Karpas-422 (cell line): ENCODE measurements at regions not wholly inside any gene's neighbourhood (a gene's known extent, or its start where the extent isn't known, plus 50 kb on each side); places are given as distances from the start of the nearest gene placed in this dataset.

Experiments used
- DNase-seq: peaks from one replicate; pipeline ENCODE4 v3.0.0-alpha.2; 2015
- H2AFZ ChIP-seq: fragments of 200-600 bp; sonication (generic); 2 replicates; pipeline ENCODE4 v1.6.1; 2014; ENCODE audit warnings: antibody characterized with exemption, low read length, mixed read lengths
- H3K27ac ChIP-seq: fragments of 200-600 bp; sonication (generic); 2 replicates; pipeline ENCODE4 v1.5.1; 2014; ENCODE audit warnings: mild to moderate bottlenecking, low read length, moderate library complexity
- H3K27me3 ChIP-seq: fragments of 200-600 bp; sonication (generic); 2 replicates; pipeline ENCODE4 v1.6.1; 2014; ENCODE audit warnings: low read length, mixed read lengths
- H3K36me3 ChIP-seq: fragments of 200-600 bp; sonication (generic); 2 replicates; pipeline ENCODE4 v1.6.1; 2014; ENCODE audit warnings: low read length, mixed read lengths; ENCODE audit not compliant: insufficient read depth
- H3K4me1 ChIP-seq: fragments of 200-600 bp; sonication (generic); 2 replicates; pipeline ENCODE4 v1.6.1; 2014; ENCODE audit warnings: mild to moderate bottlenecking, low read length, mixed read lengths
- H3K4me2 ChIP-seq: fragments of 200-600 bp; sonication (generic); 2 replicates; pipeline ENCODE4 v1.6.1; 2014; ENCODE audit warnings: low read length, low read depth, mild to moderate bottlenecking; ENCODE audit not compliant: poor library complexity, severe bottlenecking
- H3K4me3 ChIP-seq: fragments of 200-600 bp; sonication (generic); 2 replicates; pipeline ENCODE4 v1.5.1; 2014; ENCODE audit warnings: mild to moderate bottlenecking, antibody characterized with exemption, low read length, mixed read lengths
- H3K79me2 ChIP-seq: fragments of 200-600 bp; sonication (generic); 2 replicates; pipeline ENCODE4 v1.6.1; 2014; ENCODE audit warnings: mild to moderate bottlenecking, low read length, mixed read lengths
- H3K9ac ChIP-seq: fragments of 200-600 bp; sonication (generic); 2 replicates; pipeline ENCODE4 v1.6.0; 2014; ENCODE audit warnings: low read length
- H3K9me2 ChIP-seq: fragments of 200-600 bp; sonication (generic), shearing (Covaris generic); replicated peaks from 2 replicates; pipeline ENCODE4 v1.6.0; 2014; ENCODE audit warnings: mild to moderate bottlenecking, low read length, moderate library complexity; ENCODE audit not compliant: insufficient read depth
- H3K9me3 ChIP-seq: fragments of 300-700, 200-600 bp; sonication (generic); 2 replicates; pipeline ENCODE4 v1.6.1; 2014; ENCODE audit warnings: low read length, mixed read lengths
- H4K20me1 ChIP-seq: fragments of 200-600 bp; sonication (generic); 2 replicates; pipeline ENCODE4 v1.6.1; 2014; ENCODE audit warnings: mild to moderate bottlenecking, antibody characterized with exemption, low read length, low read depth; ENCODE audit not compliant: insufficient read depth

- no peak overlapping the region for H3K4me2 ChIP-seq
- H3K9me2 ChIP-seq = no peaks in the 10 kb centered on the region
- H3K27me3 ChIP-seq = no peaks in the 10 kb centered on the region
- DNase-seq = no peak
- H3K4me1 ChIP-seq = no peaks in the 10 kb centered on the region
- H3K4me3 ChIP-seq = no peak overlapping the region
- H3K9ac ChIP-seq = no peak overlapping the region
- no peaks in the 10 kb centered on the region for H4K20me1 ChIP-seq
- H2AFZ ChIP-seq = no peak overlapping the region
- no peak overlapping the region for H3K27ac ChIP-seq
- H3K9me3 ChIP-seq = no peaks in the 10 kb centered on the region
- no peaks in the 10 kb centered on the region for H3K79me2 ChIP-seq
- no peaks in the 10 kb centered on the region for H3K36me3 ChIP-seq
Measured at GRCh38 chr1:38463074-38463473, 396.5 kb downstream of the RRAGC start.

DNA sequence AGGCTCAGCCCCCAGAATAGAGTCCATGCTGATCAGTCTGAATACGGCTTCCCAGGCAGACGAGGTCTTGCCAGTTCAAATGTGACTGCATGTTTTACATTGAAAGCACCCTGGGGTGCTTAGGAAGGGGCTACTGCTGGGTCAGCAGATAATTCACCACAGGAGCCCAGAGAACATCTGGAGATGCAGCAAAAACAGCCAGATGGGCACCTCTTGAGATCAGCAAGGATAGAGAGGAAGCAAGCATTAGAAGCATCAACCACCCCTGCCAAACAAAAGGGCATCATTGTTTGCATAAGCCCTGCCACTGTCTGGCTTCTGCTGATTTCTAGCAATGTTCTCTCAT lies 403.1 kb downstream of the RRAGC start:
- Histone ChIP-seq H3K27me3 (no peaks in the 10 kb centered on the region), H3K9me2 (no peaks in the 10 kb centered on the region), H3K4me2 (no peak overlapping the region), H3K4me1 (no peaks in the 10 kb centered on the region), H2AFZ (no peak overlapping the region), H3K9me3 (no peaks in the 10 kb centered on the region), H3K27ac (no peak overlapping the region), H3K36me3 (no peaks in the 10 kb centered on the region), H4K20me1 (no peaks in the 10 kb centered on the region), H3K4me3 (no peak overlapping the region), H3K9ac (no peak overlapping the region), H3K79me2 (no peaks in the 10 kb centered on the region)
- no peak for DNase-seq

DNA sequence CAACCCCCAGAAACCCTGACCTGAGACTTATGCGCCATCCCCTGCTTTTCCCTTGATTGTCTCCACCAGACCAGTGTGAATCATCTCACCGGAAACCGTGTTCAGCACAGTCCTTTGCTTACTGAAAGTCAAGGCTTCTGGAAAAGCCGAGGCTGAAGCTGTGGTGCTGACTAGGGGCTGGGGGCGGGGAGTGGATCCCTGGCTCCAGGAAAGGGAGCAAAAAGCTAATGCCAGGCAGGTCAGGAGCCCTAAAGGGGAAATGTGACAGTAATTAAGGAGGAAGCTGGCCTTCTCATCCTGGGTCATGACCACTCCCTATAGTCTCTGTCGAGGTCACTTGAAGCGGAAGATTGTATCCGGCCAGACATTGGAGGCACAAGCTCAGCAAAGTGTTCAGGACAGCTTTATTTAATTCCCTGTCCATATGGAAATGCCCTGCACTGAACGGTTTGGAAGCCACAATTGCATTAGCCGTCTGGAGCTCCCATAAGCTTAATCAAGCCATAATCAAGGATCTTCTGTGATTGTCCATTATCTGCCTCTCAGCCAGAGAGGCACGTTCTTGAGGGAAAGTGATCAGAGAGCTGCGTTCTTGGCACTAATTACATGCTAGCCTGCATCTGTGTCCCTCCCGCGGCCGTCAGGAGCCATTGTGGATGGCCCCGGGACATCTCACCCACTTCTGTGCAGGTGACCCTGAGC lies 403.6 kb downstream of the RRAGC start:
- Histone ChIP-seq H3K79me2 (no peaks in the 10 kb centered on the region), H3K4me1 (no peaks in the 10 kb centered on the region), H3K9ac (no peak overlapping the region), H3K27me3 (no peaks in the 10 kb centered on the region), H3K4me3 (no peak overlapping the region), H4K20me1 (no peaks in the 10 kb centered on the region), H3K9me3 (no peaks in the 10 kb centered on the region), H2AFZ (no peak overlapping the region), H3K9me2 (no peaks in the 10 kb centered on the region), H3K27ac (no peak overlapping the region), H3K36me3 (no peaks in the 10 kb centered on the region), H3K4me2 (no peak overlapping the region)
- no peak for DNase-seq

DNA sequence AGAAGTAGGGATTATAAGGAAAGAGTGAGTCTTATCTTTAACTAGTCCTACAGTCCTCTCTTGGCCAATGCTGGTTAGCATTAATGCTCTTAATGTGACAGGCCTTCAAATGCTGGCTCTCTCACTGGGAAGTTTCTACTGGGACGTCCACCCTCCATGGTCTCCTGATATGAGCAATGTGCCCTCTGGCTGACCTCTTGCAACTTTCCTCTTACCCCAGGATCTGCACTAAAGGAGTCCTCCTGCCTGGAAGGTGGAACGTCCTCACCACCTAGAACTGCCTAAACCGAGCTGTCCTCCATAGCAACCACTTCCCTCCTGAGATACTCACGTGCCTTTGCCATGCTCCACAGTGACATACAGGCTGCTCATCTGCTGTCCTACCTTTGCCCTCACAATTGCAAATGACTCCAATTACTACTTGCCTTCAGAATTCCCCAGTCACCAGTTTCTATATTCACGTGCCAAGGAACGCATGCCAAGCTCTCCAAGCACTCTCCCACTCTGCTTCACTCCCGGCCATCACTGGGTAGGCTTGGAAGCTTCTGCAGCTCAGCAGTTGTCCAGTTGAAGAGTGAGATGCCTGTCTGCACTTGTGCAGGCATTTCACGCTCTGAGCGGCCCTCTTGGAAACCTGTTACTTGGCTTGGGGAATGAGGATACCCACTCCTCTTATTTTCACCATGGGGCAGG lies 404.7 kb downstream of the RRAGC start:
- Histone ChIP-seq H3K27ac (no peak overlapping the region), H3K4me3 (no peak overlapping the region), H3K9ac (no peak overlapping the region), H3K36me3 (no peaks in the 10 kb centered on the region), H2AFZ (no peak overlapping the region), H3K27me3 (no peaks in the 10 kb centered on the region), H3K4me1 (no peaks in the 10 kb centered on the region), H3K4me2 (no peak overlapping the region), H3K79me2 (no peaks in the 10 kb centered on the region), H4K20me1 (no peaks in the 10 kb centered on the region), H3K9me3 (no peaks in the 10 kb centered on the region), H3K9me2 (no peaks in the 10 kb centered on the region)
- DNase-seq = no peak

DNA sequence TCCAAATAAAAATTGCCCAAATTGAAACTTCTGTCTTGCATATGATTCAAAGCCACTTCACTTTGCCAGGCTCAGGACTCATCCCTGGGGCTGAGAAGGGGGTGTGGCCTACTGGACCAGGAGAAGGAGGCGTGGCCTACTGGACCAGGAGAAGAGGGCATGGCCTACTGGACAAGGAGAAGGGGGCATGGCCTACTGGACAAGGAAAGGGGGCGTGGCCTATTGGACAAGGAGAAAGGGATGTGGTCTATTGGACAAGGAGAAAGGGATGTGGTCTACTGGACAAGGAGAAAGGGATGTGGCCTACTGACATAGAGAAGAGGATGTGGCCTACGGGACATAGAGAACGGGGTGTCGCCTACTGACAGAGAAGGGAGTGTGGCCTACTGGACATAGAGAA lies 405.3 kb downstream of the RRAGC start:
- no peaks in the 10 kb centered on the region for H3K79me2 ChIP-seq
- no peaks in the 10 kb centered on the region for H3K9me3 ChIP-seq
- no peak overlapping the region for H3K9ac ChIP-seq
- no peaks in the 10 kb centered on the region for H3K9me2 ChIP-seq
- H2AFZ ChIP-seq = no peak overlapping the region
- H3K4me1 ChIP-seq = no peaks in the 10 kb centered on the region
- H3K27me3 ChIP-seq = no peaks in the 10 kb centered on the region
- no peaks in the 10 kb centered on the region for H4K20me1 ChIP-seq
- no peaks in the 10 kb centered on the region for H3K36me3 ChIP-seq
- no peak for DNase-seq
- H3K27ac ChIP-seq = no peak overlapping the region
- H3K4me2 ChIP-seq = no peak overlapping the region
- no peak overlapping the region for H3K4me3 ChIP-seq

GRCh38 chr1:38452246-38452645 lies 405.7 kb upstream of the POU3F1 start:
- Histone ChIP-seq H3K9me2 (no peaks in the 10 kb centered on the region), H3K79me2 (no peaks in the 10 kb centered on the region), H3K9ac (no peak overlapping the region), H3K4me2 (no peak overlapping the region), H3K9me3 (no peaks in the 10 kb centered on the region), H3K36me3 (no peaks in the 10 kb centered on the region), H2AFZ (no peak overlapping the region), H4K20me1 (no peaks in the 10 kb centered on the region), H3K27me3 (no peaks in the 10 kb centered on the region), H3K27ac (no peak overlapping the region), H3K4me3 (no peak overlapping the region), H3K4me1 (no peaks in the 10 kb centered on the region)
- no peak for DNase-seq

- no peak overlapping the region for H3K4me2 ChIP-seq
- no peaks in the 10 kb centered on the region for H3K27me3 ChIP-seq
- no peak overlapping the region for H3K9ac ChIP-seq
- DNase-seq = no peak
- H3K36me3 ChIP-seq = no peaks in the 10 kb centered on the region
- no peaks in the 10 kb centered on the region for H3K79me2 ChIP-seq
- H3K4me3 ChIP-seq = no peak overlapping the region
- no peak overlapping the region for H3K27ac ChIP-seq
- no peaks in the 10 kb centered on the region for H4K20me1 ChIP-seq
- no peaks in the 10 kb centered on the region for H3K9me2 ChIP-seq
- H3K9me3 ChIP-seq = no peaks in the 10 kb centered on the region
- no peaks in the 10 kb centered on the region for H3K4me1 ChIP-seq
- no peak overlapping the region for H2AFZ ChIP-seq
Measured at GRCh38 chr1:38451541-38451993, 405.0 kb upstream of the POU3F1 start.

DNA sequence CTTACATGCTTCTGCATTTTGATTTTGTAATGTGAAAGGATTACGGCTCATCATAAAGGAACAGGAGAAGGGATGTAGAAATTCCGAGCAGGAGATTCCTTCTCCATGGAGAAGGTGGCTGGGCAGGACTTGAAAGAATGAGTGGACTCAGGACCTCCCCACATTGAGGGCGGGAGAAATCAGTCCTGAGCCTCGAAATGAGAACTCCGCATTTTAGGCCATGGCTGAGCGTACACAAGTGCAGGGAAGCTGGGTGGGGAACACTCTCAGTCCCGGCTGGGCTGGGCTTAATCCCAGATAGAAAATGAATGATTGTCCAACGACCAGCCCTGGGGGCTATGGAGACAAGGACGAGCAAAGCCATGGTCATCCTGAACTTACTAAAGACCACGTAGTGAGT lies 402.3 kb upstream of the POU3F1 start:
- H3K27me3 ChIP-seq = no peaks in the 10 kb centered on the region
- H3K4me2 ChIP-seq = no peak overlapping the region
- no peaks in the 10 kb centered on the region for H4K20me1 ChIP-seq
- no peaks in the 10 kb centered on the region for H3K4me1 ChIP-seq
- H3K36me3 ChIP-seq = no peaks in the 10 kb centered on the region
- H3K9me2 ChIP-seq = no peaks in the 10 kb centered on the region
- H2AFZ ChIP-seq = no peak overlapping the region
- H3K9me3 ChIP-seq = no peaks in the 10 kb centered on the region
- no peak overlapping the region for H3K4me3 ChIP-seq
- no peak overlapping the region for H3K9ac ChIP-seq
- no peaks in the 10 kb centered on the region for H3K79me2 ChIP-seq
- DNase-seq = no peak
- H3K27ac ChIP-seq = no peak overlapping the region
